HG03378 (cell line): ENCODE measurements at regions not wholly inside any gene's neighbourhood (a gene's known extent, or its start where the extent isn't known, plus 50 kb on each side); places are given as distances from the start of the nearest gene placed in this dataset.

Source experiments
- ATAC-seq: cut with Tn5 transposase; IDR thresholded peaks from one replicate; pipeline ENCODE4 v1.9.1; 2021; ENCODE audit warnings: mild to moderate bottlenecking, moderate library complexity; ENCODE audit not compliant: unreplicated experiment

- ATAC-seq: no peak
Observed at GRCh38 chr6:154596701-154597100, 86.2 kb upstream of the CNKSR3 start.

GRCh38 chr6:154598399-154598798 is 87.9 kb upstream of the CNKSR3 start:
- no peak for ATAC-seq

- ATAC-seq: no peak
Observed at GRCh38 chr6:154602296-154602695, 91.8 kb upstream of the CNKSR3 start.

GRCh38 chr6:154602708-154603107 is 92.2 kb upstream of the CNKSR3 start:
- ATAC-seq: no peak

- peak; percentile 29 for ATAC-seq
Observed at GRCh38 chr6:154604119-154604518, 93.6 kb upstream of the CNKSR3 start.

- ATAC-seq: peak; percentile 61
Observed at GRCh38 chr6:154605178-154605881, 94.8 kb upstream of the CNKSR3 start.

GRCh38 chr6:154605882-154606370 is 95.4 kb upstream of the CNKSR3 start:
- no peak for ATAC-seq

GRCh38 chr6:154606457-154606856 is 96.0 kb upstream of the CNKSR3 start:
- peak; percentile 86 for ATAC-seq

GRCh38 chr6:154606860-154607259 is 96.4 kb upstream of the CNKSR3 start:
- no peak for ATAC-seq

GRCh38 chr6:154611241-154611640 is 100.8 kb upstream of the CNKSR3 start:
- peak; percentile 34 for ATAC-seq

GRCh38 chr6:154611847-154612246 is 101.4 kb upstream of the CNKSR3 start:
- no peak for ATAC-seq

GRCh38 chr6:154613137-154613676 is 102.7 kb upstream of the CNKSR3 start:
- ATAC-seq: no peak

GRCh38 chr6:154614101-154614500 is 103.6 kb upstream of the CNKSR3 start:
- no peak for ATAC-seq

- no peak for ATAC-seq
Observed at GRCh38 chr6:154614641-154615040, 104.2 kb upstream of the CNKSR3 start.

- ATAC-seq: no peak
Observed at GRCh38 chr6:154615483-154616025, 105.1 kb upstream of the CNKSR3 start.

- no peak for ATAC-seq
Observed at GRCh38 chr6:154617175-154617574, 106.7 kb upstream of the CNKSR3 start.

- ATAC-seq: no peak
Observed at GRCh38 chr6:154619146-154619545, 108.7 kb upstream of the CNKSR3 start.

GRCh38 chr6:154621686-154622085 is 111.2 kb upstream of the CNKSR3 start:
- ATAC-seq: no peak

- ATAC-seq: no peak
Observed at GRCh38 chr6:154622618-154623336, 110.4 kb upstream of the SCAF8 start.

GRCh38 chr6:154623391-154623790 is 109.8 kb upstream of the SCAF8 start:
- no peak for ATAC-seq

- no peak for ATAC-seq
Observed at GRCh38 chr6:154624038-154624599, 109.1 kb upstream of the SCAF8 start.
